HG03354 (cell line): ENCODE measurements at regions not wholly inside any gene's neighbourhood (a gene's known extent, or its start where the extent isn't known, plus 50 kb on each side); places are given as distances from the start of the nearest gene placed in this dataset.
"Not testable (repeated sequence)": the region's sequence is repeated elsewhere in the genome, so short reads cannot be mapped to it uniquely, and the experiment has no call there.

Experiments
- ATAC-seq: cut with Tn5 transposase; IDR thresholded peaks from one replicate; pipeline ENCODE4 v1.9.1; 2021; ENCODE audit warnings: mild to moderate bottlenecking; ENCODE audit not compliant: unreplicated experiment, poor library complexity, severe bottlenecking

GRCh38 chr4:13678186-13678924 lies 50.8 kb upstream of the BOD1L1 start:
- no peak for ATAC-seq

GRCh38 chr4:13681570-13681969 lies 54.0 kb upstream of the BOD1L1 start:
- ATAC-seq, result no peak

GRCh38 chr4:13694256-13694655 lies 66.7 kb upstream of the BOD1L1 start:
- no peak for ATAC-seq

GRCh38 chr4:13698296-13698695 lies 70.8 kb upstream of the BOD1L1 start:
- no peak for ATAC-seq

GRCh38 chr4:13700021-13700857 lies 72.7 kb upstream of the BOD1L1 start:
- ATAC-seq, result no peak

GRCh38 chr4:13700858-13701140 lies 73.3 kb upstream of the BOD1L1 start:
- ATAC-seq, result not testable (repeated sequence)

GRCh38 chr4:13701937-13702446 lies 74.5 kb upstream of the BOD1L1 start:
- ATAC-seq, result no peak

- ATAC-seq, result no peak
Observed at GRCh38 chr4:13703096-13703495, 75.6 kb upstream of the BOD1L1 start.

GRCh38 chr4:13704035-13704434 lies 76.5 kb upstream of the BOD1L1 start:
- no peak for ATAC-seq

GRCh38 chr4:13704761-13705160 lies 77.2 kb upstream of the BOD1L1 start:
- no peak for ATAC-seq

- ATAC-seq, result no peak
Observed at GRCh38 chr4:13705521-13706041, 78.1 kb upstream of the BOD1L1 start.

- no peak for ATAC-seq
Observed at GRCh38 chr4:13706120-13706519, 78.6 kb upstream of the BOD1L1 start.

GRCh38 chr4:13706716-13707115 lies 79.2 kb upstream of the BOD1L1 start:
- no peak for ATAC-seq

GRCh38 chr4:13710246-13710885 lies 82.8 kb upstream of the BOD1L1 start:
- ATAC-seq, result no peak

GRCh38 chr4:13711233-13711785 lies 83.8 kb upstream of the BOD1L1 start:
- no peak for ATAC-seq

GRCh38 chr4:13721894-13722293 lies 94.4 kb upstream of the BOD1L1 start:
- no peak for ATAC-seq

- no peak for ATAC-seq
Observed at GRCh38 chr4:13722649-13723048, 95.1 kb upstream of the BOD1L1 start.

- ATAC-seq, result no peak
Observed at GRCh38 chr4:13728761-13729160, 101.2 kb upstream of the BOD1L1 start.

- no peak for ATAC-seq
Observed at GRCh38 chr4:13731019-13731418, 103.5 kb upstream of the BOD1L1 start.

GRCh38 chr4:13733817-13734216 lies 106.3 kb upstream of the BOD1L1 start:
- no peak for ATAC-seq
